HG02610 (cell line): ENCODE measurements at regions not wholly inside any gene's neighbourhood (a gene's known extent, or its start where the extent isn't known, plus 50 kb on each side); places are given as distances from the start of the nearest gene placed in this dataset.

Experiments used
- ATAC-seq: cut with Tn5 transposase; IDR thresholded peaks from one replicate; pipeline ENCODE4 v1.9.1; 2021; ENCODE audit warnings: mild to moderate bottlenecking, moderate library complexity; ENCODE audit not compliant: unreplicated experiment

GRCh38 chr22:48218889-48219420, 1456.5 kb downstream of the TBC1D22A start:
- no peak for ATAC-seq

DNA sequence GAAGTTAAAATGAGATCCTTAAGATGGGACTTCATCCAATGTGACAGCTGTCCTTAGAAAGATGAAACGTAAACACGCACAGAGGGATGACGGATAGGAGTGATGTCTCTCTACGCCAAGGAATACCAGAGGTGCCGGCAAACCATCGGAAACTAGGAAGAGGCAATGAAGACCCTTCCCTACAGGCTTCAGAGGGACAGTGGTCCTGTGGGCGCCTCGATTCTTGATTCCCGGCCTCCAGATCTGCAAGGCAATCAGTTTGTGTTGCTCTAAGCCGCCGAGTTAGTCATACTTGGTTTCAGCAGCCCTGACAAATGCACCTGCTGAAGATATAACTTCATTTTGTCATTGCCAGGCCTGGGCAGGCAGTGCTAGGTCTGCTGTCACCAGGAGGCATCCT, 1455.1 kb downstream of the TBC1D22A start:
- no peak for ATAC-seq

- no peak for ATAC-seq
Observed at GRCh38 chr22:48212727-48213126, 1450.3 kb downstream of the TBC1D22A start.

DNA sequence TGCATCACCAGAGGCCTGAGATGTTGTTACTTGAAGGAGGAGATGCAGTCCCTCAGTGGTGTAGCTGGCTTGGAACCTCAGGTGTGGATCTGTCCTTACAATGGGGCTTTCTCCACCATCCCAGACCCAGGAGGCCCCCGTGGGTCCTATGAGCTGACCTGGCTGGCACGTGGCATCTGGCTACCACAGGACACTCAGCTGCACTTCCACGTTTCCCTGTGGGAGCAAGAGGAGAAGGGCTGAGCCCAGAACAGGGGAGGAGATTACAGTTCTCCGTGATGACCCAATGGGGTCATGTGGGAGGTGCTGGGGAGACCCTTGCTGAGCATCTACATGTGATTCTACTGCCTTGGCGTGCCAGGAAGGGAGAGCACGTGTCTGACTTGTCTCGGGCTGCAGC, 1448.4 kb downstream of the TBC1D22A start:
- ATAC-seq = no peak

DNA sequence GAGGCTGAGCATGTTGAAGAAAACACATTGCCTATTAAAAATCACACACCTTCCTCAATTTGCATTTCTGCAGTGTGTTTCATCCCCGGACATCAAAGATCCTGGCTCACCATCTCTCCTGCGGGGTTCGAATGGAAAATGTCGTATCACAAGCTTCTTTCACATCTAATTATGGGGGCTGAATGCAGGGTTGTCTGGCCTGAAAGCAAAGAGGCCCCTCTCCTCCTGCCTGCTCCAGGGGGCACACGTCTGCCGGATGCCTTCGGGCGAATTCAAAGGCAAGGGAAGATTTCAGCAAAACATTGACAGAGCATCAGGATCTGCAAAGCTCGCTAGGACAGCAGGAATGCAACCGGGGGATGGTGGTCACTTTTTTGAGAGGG, 1447.7 kb downstream of the TBC1D22A start:
- no peak for ATAC-seq

DNA sequence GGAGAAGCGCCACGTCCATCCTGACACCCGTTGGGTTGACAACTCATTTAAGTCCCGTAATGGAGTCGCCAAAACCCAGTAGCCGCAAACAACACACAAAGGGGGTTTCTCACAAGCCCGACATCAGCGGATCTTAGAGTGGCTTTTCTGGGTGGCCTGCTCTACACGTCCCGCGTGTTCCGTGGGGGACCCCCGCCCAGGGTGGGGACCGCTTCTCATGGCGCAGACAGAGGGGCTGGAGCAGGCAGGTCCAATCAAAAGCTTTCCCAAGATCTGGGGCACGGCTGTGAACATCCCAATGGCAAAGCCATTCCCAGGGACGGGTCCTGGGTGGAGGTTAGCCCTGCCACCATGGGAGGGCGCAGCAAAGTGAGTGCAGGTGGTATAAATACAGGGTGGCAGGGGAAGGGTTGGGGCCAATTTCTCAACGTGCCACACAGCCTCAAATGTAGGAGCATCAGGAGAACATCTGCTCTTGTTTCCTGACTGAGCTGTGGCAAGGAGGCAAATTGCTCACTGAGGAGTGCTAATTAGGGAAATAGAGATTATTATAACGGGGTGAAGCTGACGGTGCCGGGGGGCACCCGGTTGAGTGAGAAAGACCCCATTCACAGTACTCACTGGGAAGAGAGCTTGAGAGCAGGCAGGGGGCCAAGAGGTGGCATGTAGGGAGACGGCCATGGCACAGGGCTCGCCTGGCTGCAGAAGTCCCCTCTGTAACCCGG, 1447.2 kb downstream of the TBC1D22A start:
- no peak for ATAC-seq

- ATAC-seq = no peak
Observed at GRCh38 chr22:48208894-48209293, 1446.4 kb downstream of the TBC1D22A start.

- ATAC-seq = no peak
Observed at GRCh38 chr22:48207919-48208535, 1445.6 kb downstream of the TBC1D22A start.

DNA sequence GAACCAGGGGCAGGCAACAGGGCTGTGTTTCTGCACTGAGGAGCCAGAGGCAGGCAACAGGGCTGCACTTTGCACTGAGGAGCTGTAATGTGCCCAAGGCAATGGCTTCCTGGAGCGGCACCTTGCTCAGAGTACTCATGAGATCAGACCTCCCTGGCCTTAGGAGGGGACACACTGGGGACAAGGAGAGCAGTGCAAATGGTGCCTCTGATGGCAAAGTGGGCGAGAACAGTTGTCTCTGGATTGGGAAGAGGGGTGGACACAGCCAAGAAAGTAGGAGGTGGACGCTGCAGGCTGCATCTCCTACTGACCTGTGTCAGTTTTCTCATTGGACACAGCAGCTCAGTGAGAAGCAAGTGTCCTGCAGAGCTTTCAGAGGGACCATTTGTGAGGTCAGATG, 1443.3 kb downstream of the TBC1D22A start:
- ATAC-seq = no peak

DNA sequence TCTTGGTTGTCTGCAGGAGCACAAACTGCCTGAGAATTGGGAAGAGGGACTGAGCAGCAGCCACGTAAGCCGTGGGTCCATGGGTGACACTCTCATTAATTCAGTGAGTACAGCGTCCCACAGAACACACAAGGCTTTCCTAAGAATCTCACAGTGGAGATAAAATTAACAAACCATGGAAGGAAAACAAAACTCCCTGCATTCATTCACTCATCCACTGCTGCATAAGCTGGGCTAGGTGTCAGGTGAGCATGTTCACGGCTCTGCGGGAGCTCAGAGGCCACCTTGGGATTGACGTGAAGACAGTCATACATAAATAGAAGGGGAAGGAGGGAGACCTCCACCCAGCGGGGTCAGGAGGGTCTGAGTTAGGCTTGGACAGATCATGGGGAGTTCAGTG, 1442.7 kb downstream of the TBC1D22A start:
- no peak for ATAC-seq

DNA sequence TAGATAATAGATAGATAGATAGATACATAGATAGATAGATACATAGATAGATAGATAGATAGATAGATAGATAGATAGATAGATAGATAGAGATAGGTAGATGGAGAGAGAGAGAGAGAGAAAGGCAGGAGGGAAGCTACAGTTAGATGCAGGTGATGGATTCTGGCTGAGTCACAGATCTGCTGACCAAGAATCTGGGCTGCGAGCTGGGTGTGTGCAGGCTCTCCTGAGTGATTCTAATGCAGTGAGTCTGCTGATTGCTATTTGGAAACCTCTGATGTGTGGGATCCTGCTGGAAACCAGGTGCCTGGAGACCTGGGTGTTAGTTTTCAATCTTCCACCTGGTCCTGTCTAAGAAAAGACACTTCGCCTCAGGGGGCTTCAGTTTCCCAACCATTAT, 1441.8 kb downstream of the TBC1D22A start:
- no peak for ATAC-seq

GRCh38 chr22:48199667-48200066, 1437.2 kb downstream of the TBC1D22A start:
- no peak for ATAC-seq

GRCh38 chr22:48198489-48199459, 1436.3 kb downstream of the TBC1D22A start:
- ATAC-seq = no peak

- no peak for ATAC-seq
Observed at GRCh38 chr22:48197189-48197690, 1434.8 kb downstream of the TBC1D22A start.

DNA sequence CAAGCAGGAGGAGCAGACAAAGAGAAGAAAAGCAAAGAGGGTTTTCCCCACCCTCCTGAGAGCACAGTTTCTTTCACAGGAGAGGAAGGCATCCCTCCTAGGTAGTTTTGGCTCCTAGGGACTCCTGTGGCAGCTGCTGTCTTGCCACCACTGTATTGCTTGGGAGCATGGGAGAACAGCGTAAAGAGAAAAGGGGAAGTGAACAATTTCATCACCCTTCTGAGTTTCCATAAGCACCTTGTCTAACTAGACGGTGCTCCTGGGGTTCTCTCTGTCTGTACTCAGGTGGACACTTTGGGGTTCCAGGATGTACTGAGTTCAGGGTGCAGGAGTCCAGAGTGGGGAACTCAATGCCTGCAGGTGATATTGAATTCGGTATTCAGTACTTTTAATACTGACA, 1430.5 kb downstream of the TBC1D22A start:
- ATAC-seq = no peak

DNA sequence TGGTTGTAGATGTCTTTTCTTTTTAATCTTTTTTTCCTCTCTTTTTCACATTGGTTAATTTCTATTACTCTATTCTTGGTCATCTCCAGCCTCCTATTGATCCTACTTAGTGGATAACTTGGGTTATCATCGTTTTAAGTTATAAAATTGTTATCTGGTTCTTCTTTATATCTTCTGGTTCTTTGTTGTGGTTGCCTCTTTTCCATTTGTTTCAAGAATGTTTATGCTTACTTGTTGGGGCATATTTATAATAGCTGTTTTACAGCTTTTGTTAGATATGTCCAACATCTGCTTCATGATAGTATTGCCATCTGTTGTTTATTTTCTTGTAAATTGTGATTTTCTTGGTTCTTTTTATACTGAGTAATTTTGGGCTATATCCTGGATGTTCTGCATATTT, 1429.6 kb downstream of the TBC1D22A start:
- ATAC-seq = no peak

DNA sequence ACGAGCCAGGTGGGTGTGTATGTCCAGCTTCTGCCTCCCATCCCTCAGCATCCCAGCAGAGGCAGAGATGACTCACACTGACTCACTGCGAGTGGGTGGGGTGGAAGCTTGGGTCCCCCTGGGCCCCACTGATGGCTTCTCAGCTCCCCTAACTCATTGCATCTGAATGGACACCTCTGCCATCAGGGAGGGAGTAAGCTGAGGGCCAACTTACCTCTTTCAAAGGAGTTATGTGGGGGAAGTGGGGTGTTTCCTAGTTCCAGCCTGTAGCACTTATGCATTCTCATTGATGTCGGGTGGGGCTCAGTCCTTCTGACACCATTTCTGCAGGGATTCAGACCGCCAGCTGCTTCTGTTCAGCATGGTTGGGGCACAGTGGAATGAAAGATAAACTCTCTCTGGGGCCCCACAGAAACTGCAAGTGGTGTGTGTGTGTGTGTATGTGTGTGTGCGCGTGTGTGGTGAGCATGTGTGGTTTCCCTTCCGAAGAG, 1425.8 kb downstream of the TBC1D22A start:
- ATAC-seq = no peak

GRCh38 chr22:48187356-48187755, 1424.9 kb downstream of the TBC1D22A start:
- no peak for ATAC-seq

GRCh38 chr22:48186146-48186790, 1423.8 kb downstream of the TBC1D22A start:
- ATAC-seq = no peak
